RWPE2 (cell line): ENCODE measurements at regions not wholly inside any gene's neighbourhood (a gene's known extent, or its start where the extent isn't known, plus 50 kb on each side); places are given as distances from the start of the nearest gene placed in this dataset.
"Not testable (repeated sequence)": the region's sequence is repeated elsewhere in the genome, so short reads cannot be mapped to it uniquely, and the experiment has no call there.

Experiments
- ATAC-seq: fragments of 200-7000 bp; cut with Tn5 transposase; 3 replicates; pipeline ENCODE4 v1.9.1; 2021; ENCODE audit warnings: low read depth
- DNase-seq: peaks from one replicate; pipeline ENCODE4 v3.0.0-alpha.2; 2020; ENCODE audit warnings: low spot score
- H3K27ac ChIP-seq: fragments of 450-650 bp; 2 replicates; pipeline ENCODE4 v1.5.1; 2017; ENCODE audit warnings: mild to moderate bottlenecking; ENCODE audit not compliant: poor library complexity, severe bottlenecking
- H3K27me3 ChIP-seq: fragments of 250-450 bp; sonication (Bioruptor Pico); 2 replicates; pipeline ENCODE4 v1.5.1; 2021; ENCODE audit warnings: mild to moderate bottlenecking, moderate library complexity; ENCODE audit not compliant: insufficient read depth, poor library complexity, severe bottlenecking
- H3K36me3 ChIP-seq: fragments of 250-450 bp; sonication (Bioruptor Pico); 2 replicates; pipeline ENCODE4 v1.5.1; 2020; ENCODE audit warnings: low read depth, mild to moderate bottlenecking, moderate library complexity
- H3K4me1 ChIP-seq: fragments of 250-450 bp; sonication (Bioruptor Pico); 2 replicates; pipeline ENCODE4 v1.5.1; 2021; ENCODE audit warnings: mild to moderate bottlenecking, moderate library complexity; ENCODE audit not compliant: insufficient read depth, poor library complexity, severe bottlenecking
- H3K4me3 ChIP-seq: fragments of 250-450 bp; sonication (Bioruptor Pico); 2 replicates; pipeline ENCODE4 v1.5.1; 2021; ENCODE audit warnings: mild to moderate bottlenecking, moderate library complexity; ENCODE audit not compliant: severe bottlenecking
- H3K9me3 ChIP-seq: fragments of 250-450 bp; sonication (Bioruptor Pico); 2 replicates; pipeline ENCODE4 v1.5.1; 2021; ENCODE audit warnings: mild to moderate bottlenecking, moderate library complexity; ENCODE audit not compliant: severe bottlenecking
- CTCF ChIP-seq: fragments of 450-650 bp; IDR thresholded peaks from one replicate; pipeline ENCODE4 v1.5.1; 2017; ENCODE audit warnings: mild to moderate bottlenecking, moderate library complexity; ENCODE audit not compliant: poor library complexity, severe bottlenecking

- no peaks in the 10 kb centered on the region for H3K4me1 ChIP-seq
- H3K36me3 ChIP-seq = no peaks in the 10 kb centered on the region
- ATAC-seq = no peak
- DNase-seq = no peak
- H3K27ac ChIP-seq = no peak overlapping the region
- H3K4me3 ChIP-seq = no peak overlapping the region
- no peaks in the 10 kb centered on the region for H3K9me3 ChIP-seq
- H3K27me3 ChIP-seq = no peaks in the 10 kb centered on the region
- no peak for TF ChIP-seq CTCF
These were observed 179.8 kb upstream of the NRXN3 start for GRCh38 chr14:77990337-77990736.

- Histone ChIP-seq H3K27me3 (no peaks in the 10 kb centered on the region), H3K9me3 (no peaks in the 10 kb centered on the region), H3K36me3 (no peaks in the 10 kb centered on the region), H3K4me3 (no peak overlapping the region), H3K4me1 (no peaks in the 10 kb centered on the region), H3K27ac (no peak overlapping the region)
- DNase-seq (no peak), ATAC-seq (peak; percentile 44; the same call in 2 of the 3 replicates)
- TF ChIP-seq CTCF = no peak
These were observed 178.9 kb upstream of the NRXN3 start for GRCh38 chr14:77991128-77991772.

GRCh38 chr14:78005325-78005724 is 164.8 kb upstream of the NRXN3 start:
- H3K4me3 ChIP-seq = no peak overlapping the region
- peak; percentile 99 for ATAC-seq
- no peaks in the 10 kb centered on the region for H3K27me3 ChIP-seq
- H3K4me1 ChIP-seq = peaks cover 12% of the 10 kb centered on the region
- H3K9me3 ChIP-seq = peaks cover 3% of the 10 kb centered on the region
- no peak for DNase-seq
- no peaks in the 10 kb centered on the region for H3K36me3 ChIP-seq
- H3K27ac ChIP-seq = no peak overlapping the region
- no peak for TF ChIP-seq CTCF

GRCh38 chr14:78007160-78007559 is 163.0 kb upstream of the NRXN3 start:
- DNase-seq (no peak), ATAC-seq (no peak)
- Histone ChIP-seq H3K9me3 (peaks cover 3% of the 10 kb centered on the region), H3K4me1 (peaks cover 12% of the 10 kb centered on the region), H3K27me3 (no peaks in the 10 kb centered on the region), H3K36me3 (no peaks in the 10 kb centered on the region), H3K4me3 (no peak overlapping the region), H3K27ac (no peak overlapping the region)
- no peak for TF ChIP-seq CTCF

- no peaks in the 10 kb centered on the region for H3K36me3 ChIP-seq
- no peaks in the 10 kb centered on the region for H3K27me3 ChIP-seq
- DNase-seq (no peak), ATAC-seq (peak; percentile 91)
- peaks cover 2% of the 10 kb centered on the region for H3K4me1 ChIP-seq
- TF ChIP-seq CTCF = no peak
- no peak overlapping the region for H3K4me3 ChIP-seq
- H3K27ac ChIP-seq = no peak overlapping the region
- no peaks in the 10 kb centered on the region for H3K9me3 ChIP-seq
These were observed 159.5 kb upstream of the NRXN3 start for GRCh38 chr14:78010688-78011087.

GRCh38 chr14:78013911-78014310 is 156.3 kb upstream of the NRXN3 start:
- not testable (repeated sequence) for H3K36me3 ChIP-seq, H3K27me3 ChIP-seq, H3K9me3 ChIP-seq, ATAC-seq, H3K4me1 ChIP-seq, DNase-seq, H3K27ac ChIP-seq, H3K4me3 ChIP-seq
